Calu3 (cell line): ENCODE measurements at regions not wholly inside any gene's neighbourhood (a gene's known extent, or its start where the extent isn't known, plus 50 kb on each side); places are given as distances from the start of the nearest gene placed in this dataset.

Experiments used
- BruUV-seq: library from RNA; stranded (reverse); fragments of 400-500 nt; replicated peaks from 2 replicates; lab custom pipeline; 2021; lab: Mats Ljungman, UMichigan
- CTCF ChIA-PET: fragments of 300-600 bp; sonication (Branson Sonifier 250); formaldehyde crosslinking; loops from one replicate; lab custom pipeline; 2022; ENCODE audit warnings: antibody characterized with exemption; lab: Charles Lee
- DNase-seq: peaks from one replicate; pipeline ENCODE4 v3.0.0; 2022
- H3K27ac Mint-ChIP-seq: one replicate; pipeline ENCODE4 v1.8.0; 2022; ENCODE audit warnings: mixed read lengths; ENCODE audit not compliant: unreplicated experiment
- H3K27me3 Mint-ChIP-seq: one replicate; pipeline ENCODE4 v1.8.0; 2022; ENCODE audit warnings: mixed read lengths; ENCODE audit not compliant: unreplicated experiment
- H3K36me3 Mint-ChIP-seq: one replicate; pipeline ENCODE4 v1.8.0; 2022; ENCODE audit warnings: mild to moderate bottlenecking, moderate library complexity, mixed read lengths; ENCODE audit not compliant: insufficient read depth, unreplicated experiment
- H3K4me1 Mint-ChIP-seq: one replicate; pipeline ENCODE4 v1.8.0; 2022; ENCODE audit warnings: mild to moderate bottlenecking, low read depth, mixed read lengths; ENCODE audit not compliant: unreplicated experiment
- H3K4me3 Mint-ChIP-seq: one replicate; pipeline ENCODE4 v1.8.0; 2022; ENCODE audit warnings: mild to moderate bottlenecking, low read depth, moderate library complexity, mixed read lengths; ENCODE audit not compliant: unreplicated experiment
- H3K9me3 Mint-ChIP-seq: one replicate; pipeline ENCODE4 v1.8.0; 2022; ENCODE audit warnings: low read depth, mixed read lengths; ENCODE audit not compliant: unreplicated experiment
- CTCF ChIP-seq: fragments of 200-600 bp; IDR thresholded peaks from one replicate; pipeline ENCODE4 v1.8.0; 2022; ENCODE audit warnings: antibody characterized with exemption; ENCODE audit not compliant: unreplicated experiment
- intact Hi-C: fragments of 100-400 bp; cut with micrococcal nuclease; formaldehyde crosslinking; loops from one replicate; pipeline ENCODE4 v1.10.0; 2022; ENCODE audit not compliant: unreplicated experiment

GRCh38 chr6:101312652-101313051 lies 80.9 kb upstream of the GRIK2 start:
- Mint-ChIP-seq H3K4me3 (no peak overlapping the region), H3K9me3 (no peaks in the 10 kb centered on the region), H3K27me3 (no peaks in the 10 kb centered on the region), H3K4me1 (no peaks in the 10 kb centered on the region), H3K27ac (no peak overlapping the region), H3K36me3 (no peaks in the 10 kb centered on the region)
- CTCF ChIA-PET, result interaction anchor here (1.0 kb wide), 1 partner anchor 10 kb away, joined by 3 read pairs; no protein-coding TSS in a partner anchor
- no peak for DNase-seq
- no TSS peak for BruUV-seq
- no peak for TF ChIP-seq CTCF
- intact Hi-C loops, result no loop called here

GRCh38 chr6:101322921-101323320 lies 70.6 kb upstream of the GRIK2 start:
- H3K4me3 Mint-ChIP-seq, result no peak overlapping the region
- no TSS peak for BruUV-seq
- intact Hi-C loops, result no loop called here
- no peaks in the 10 kb centered on the region for H3K36me3 Mint-ChIP-seq
- no peaks in the 10 kb centered on the region for H3K4me1 Mint-ChIP-seq
- CTCF ChIA-PET, result interaction anchor here (0.7 to 1.4 kb wide), 2 partner anchors 10 to 64 kb away, joined by 3 read pairs; no protein-coding TSS in a partner anchor
- no peak for DNase-seq
- H3K27ac Mint-ChIP-seq, result no peak overlapping the region
- TF ChIP-seq CTCF, result no peak
- H3K9me3 Mint-ChIP-seq, result no peaks in the 10 kb centered on the region
- H3K27me3 Mint-ChIP-seq, result no peaks in the 10 kb centered on the region

- DNase-seq, result no peak
- Mint-ChIP-seq H3K4me3 (no peak overlapping the region), H3K4me1 (no peaks in the 10 kb centered on the region), H3K9me3 (no peaks in the 10 kb centered on the region), H3K27ac (no peak overlapping the region), H3K27me3 (no peaks in the 10 kb centered on the region), H3K36me3 (no peaks in the 10 kb centered on the region)
- intact Hi-C loops, result no loop called here
- no peak for TF ChIP-seq CTCF
- no TSS peak for BruUV-seq
- CTCF ChIA-PET, result no interaction called here
Measured at GRCh38 chr6:101326411-101326810, 67.1 kb upstream of the GRIK2 start.

- no TSS peak for BruUV-seq
Measured at GRCh38 chr6:101341926-101342325, 51.6 kb upstream of the GRIK2 start.

More at GRCh38 chr6:101341926-101342325, 51.6 kb upstream of the GRIK2 start:
- no peak for TF ChIP-seq CTCF
- Mint-ChIP-seq H3K36me3 (no peaks in the 10 kb centered on the region), H3K4me3 (no peak overlapping the region), H3K4me1 (peaks cover 12% of the 10 kb centered on the region), H3K27me3 (no peaks in the 10 kb centered on the region), H3K27ac (no peak overlapping the region), H3K9me3 (no peaks in the 10 kb centered on the region)
- no peak for DNase-seq
- intact Hi-C loops, result no loop called here
- CTCF ChIA-PET, result no interaction called here
